ENCODE measurements at regions not wholly inside any gene's neighbourhood (a gene's known extent, or its start where the extent isn't known, plus 50 kb on each side); places are given as distances from the start of the nearest gene placed in this dataset.

- no peak overlapping the region for H3K4me3 Mint-ChIP-seq
- H3K27ac Mint-ChIP-seq: no peak overlapping the region
- peaks cover 55 to 79% of the 10 kb centered on the region in 2 donors for H3K27me3 Mint-ChIP-seq
- H3K4me1 Mint-ChIP-seq (ENCODE audit: low read depth in 2 of 2): peaks cover 0 to 1% of the 10 kb centered on the region in 2 donors
- peaks cover 6% of the 10 kb centered on the region for H3K36me3 Mint-ChIP-seq (ENCODE audit: insufficient read depth)
- no peaks in the 10 kb centered on the region for H3K9me3 Mint-ChIP-seq
- DNase-seq (no peak), ATAC-seq (replicated peaks) (no peak)
Observed at GRCh38 chr2:10964052-10964790, 52.5 kb downstream of the KCNF1 start.

DNA sequence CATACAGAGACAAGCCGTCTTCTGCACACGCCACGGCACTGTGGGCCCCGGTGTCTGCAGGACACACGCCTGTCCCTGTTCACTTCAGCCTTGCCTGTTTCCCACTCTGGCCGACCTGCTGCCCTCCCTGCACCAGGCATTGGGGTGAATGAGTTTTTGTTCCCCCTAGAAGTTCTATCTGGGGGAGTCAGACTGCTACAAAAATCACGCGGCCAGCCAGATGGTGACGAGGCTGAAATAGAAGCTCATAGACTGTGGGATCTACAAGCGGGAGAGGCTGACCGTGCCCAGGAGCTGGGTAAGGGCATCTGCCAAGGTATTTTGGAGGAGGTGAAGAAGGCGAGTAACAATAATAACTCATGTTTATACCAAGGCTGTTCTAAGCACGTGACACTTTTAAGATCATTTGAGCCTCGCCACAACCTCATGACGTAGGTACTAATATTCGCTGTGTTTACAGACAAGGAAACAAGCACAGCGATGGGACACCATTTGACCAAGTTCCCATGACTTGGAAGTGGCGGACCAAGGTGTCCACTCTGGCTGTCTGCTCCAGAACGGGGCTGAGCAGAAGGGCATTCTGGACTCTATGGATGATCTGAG lies 53.6 kb downstream of the KCNF1 start:
- DNase-seq (no peak), ATAC-seq (replicated peaks) (no peak)
- Mint-ChIP-seq H3K4me1 (ENCODE audit: low read depth in 2 of 2) (peaks cover 0 to 1% of the 10 kb centered on the region in 2 donors), H3K27ac (no peak overlapping the region), H3K4me3 (no peak overlapping the region), H3K36me3 (ENCODE audit: insufficient read depth) (peaks cover 4% of the 10 kb centered on the region), H3K9me3 (no peaks in the 10 kb centered on the region), H3K27me3 (peaks cover 66 to 91% of the 10 kb centered on the region in 2 donors)

DNA sequence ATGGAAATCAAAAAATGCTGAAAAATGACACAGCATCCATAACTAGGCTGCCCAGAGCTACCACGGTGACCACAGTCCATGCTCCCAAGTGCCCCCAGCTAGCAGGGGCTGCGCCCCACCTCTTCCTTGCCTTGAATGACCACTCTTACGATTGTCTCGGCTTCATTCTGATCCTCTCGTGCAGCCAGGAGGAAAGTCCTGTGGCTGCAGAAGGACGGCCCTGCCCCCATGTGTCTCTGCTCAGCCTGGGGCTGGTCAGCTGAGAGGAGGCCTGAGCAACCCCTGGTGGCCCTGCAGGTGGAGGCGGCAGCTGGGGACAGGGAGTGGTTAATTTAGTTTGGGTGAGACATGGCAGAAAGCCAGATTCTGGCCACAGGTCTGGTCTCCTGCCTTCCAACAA lies 54.3 kb downstream of the KCNF1 start:
- peaks cover 0 to 1% of the 10 kb centered on the region in 2 donors for H3K4me1 Mint-ChIP-seq (ENCODE audit: low read depth in 2 of 2)
- H3K36me3 Mint-ChIP-seq (ENCODE audit: insufficient read depth): peaks cover 4% of the 10 kb centered on the region
- no peak for ATAC-seq (replicated peaks)
- DNase-seq: no peak
- no peak overlapping the region for H3K4me3 Mint-ChIP-seq
- H3K9me3 Mint-ChIP-seq: no peaks in the 10 kb centered on the region
- peaks cover 71 to 98% of the 10 kb centered on the region in 2 donors for H3K27me3 Mint-ChIP-seq
- H3K27ac Mint-ChIP-seq: no peak overlapping the region

DNA sequence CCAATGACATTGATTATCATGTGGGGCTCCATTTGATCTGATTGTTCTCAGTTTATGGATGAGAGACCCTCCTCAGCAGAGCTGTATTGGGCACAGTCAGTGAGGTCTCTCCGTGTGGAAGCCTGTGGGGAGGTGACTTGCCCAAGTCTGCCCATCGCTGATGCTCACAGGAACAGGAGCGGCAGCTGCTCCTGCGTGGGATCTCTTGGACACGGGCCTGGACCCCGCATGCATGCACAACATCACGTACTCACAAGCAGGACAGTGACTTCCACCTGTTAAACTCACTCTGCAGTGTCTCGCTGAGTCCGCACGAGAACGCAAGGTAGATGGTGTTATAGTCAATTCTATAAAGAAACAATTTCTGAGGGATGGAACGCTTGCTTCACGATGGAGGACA lies 55.0 kb downstream of the KCNF1 start:
- H3K27me3 Mint-ChIP-seq: peaks cover 71 to 99% of the 10 kb centered on the region in 2 donors
- ATAC-seq (replicated peaks): no peak
- no peak overlapping the region for H3K4me3 Mint-ChIP-seq
- no peak overlapping the region for H3K27ac Mint-ChIP-seq
- peaks cover 4% of the 10 kb centered on the region for H3K36me3 Mint-ChIP-seq (ENCODE audit: insufficient read depth)
- no peaks in the 10 kb centered on the region for H3K9me3 Mint-ChIP-seq
- no peak for DNase-seq
- peaks cover 0 to 1% of the 10 kb centered on the region in 2 donors for H3K4me1 Mint-ChIP-seq (ENCODE audit: low read depth in 2 of 2)

GRCh38 chr2:10968176-10968575 lies 56.4 kb downstream of the KCNF1 start:
- H3K4me3 Mint-ChIP-seq: no peak overlapping the region
- peaks cover 0 to 1% of the 10 kb centered on the region in 2 donors for H3K4me1 Mint-ChIP-seq (ENCODE audit: low read depth in 2 of 2)
- H3K27ac Mint-ChIP-seq: no peak overlapping the region
- ATAC-seq (replicated peaks) (no peak), DNase-seq (no peak)
- H3K27me3 Mint-ChIP-seq: peaks cover 77 to 99% of the 10 kb centered on the region in 2 donors
- no peaks in the 10 kb centered on the region for H3K9me3 Mint-ChIP-seq
- peaks cover 4% of the 10 kb centered on the region for H3K36me3 Mint-ChIP-seq (ENCODE audit: insufficient read depth)

DNA sequence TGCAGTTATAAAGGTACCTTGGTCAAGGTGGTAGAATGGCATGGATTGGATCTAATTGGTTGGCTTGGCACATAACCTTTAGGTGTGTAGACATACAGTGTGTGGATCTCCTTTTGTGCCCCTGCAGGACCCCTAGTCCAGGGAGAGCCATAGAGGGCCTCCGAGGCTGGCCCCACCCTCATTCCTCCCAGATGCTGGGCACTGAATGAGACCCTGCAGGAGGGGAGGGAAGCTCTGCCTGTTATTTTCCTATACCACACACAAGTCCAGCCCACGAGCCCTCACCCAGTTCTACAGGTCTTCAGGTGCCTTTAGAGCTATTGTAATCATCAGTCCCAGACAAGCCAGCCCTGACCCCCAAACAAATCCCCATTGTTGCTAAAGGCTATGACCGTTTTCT lies 58.9 kb downstream of the KCNF1 start:
- no peak for ATAC-seq (replicated peaks)
- no peak for DNase-seq
- Mint-ChIP-seq H3K36me3 (ENCODE audit: insufficient read depth) (peaks cover 4% of the 10 kb centered on the region), H3K27ac (no peak overlapping the region), H3K4me1 (ENCODE audit: low read depth in 2 of 2) (no peaks in the 10 kb centered on the region), H3K4me3 (no peak overlapping the region), H3K27me3 (peaks cover 69 to 91% of the 10 kb centered on the region in 2 donors), H3K9me3 (no peaks in the 10 kb centered on the region)

DNA sequence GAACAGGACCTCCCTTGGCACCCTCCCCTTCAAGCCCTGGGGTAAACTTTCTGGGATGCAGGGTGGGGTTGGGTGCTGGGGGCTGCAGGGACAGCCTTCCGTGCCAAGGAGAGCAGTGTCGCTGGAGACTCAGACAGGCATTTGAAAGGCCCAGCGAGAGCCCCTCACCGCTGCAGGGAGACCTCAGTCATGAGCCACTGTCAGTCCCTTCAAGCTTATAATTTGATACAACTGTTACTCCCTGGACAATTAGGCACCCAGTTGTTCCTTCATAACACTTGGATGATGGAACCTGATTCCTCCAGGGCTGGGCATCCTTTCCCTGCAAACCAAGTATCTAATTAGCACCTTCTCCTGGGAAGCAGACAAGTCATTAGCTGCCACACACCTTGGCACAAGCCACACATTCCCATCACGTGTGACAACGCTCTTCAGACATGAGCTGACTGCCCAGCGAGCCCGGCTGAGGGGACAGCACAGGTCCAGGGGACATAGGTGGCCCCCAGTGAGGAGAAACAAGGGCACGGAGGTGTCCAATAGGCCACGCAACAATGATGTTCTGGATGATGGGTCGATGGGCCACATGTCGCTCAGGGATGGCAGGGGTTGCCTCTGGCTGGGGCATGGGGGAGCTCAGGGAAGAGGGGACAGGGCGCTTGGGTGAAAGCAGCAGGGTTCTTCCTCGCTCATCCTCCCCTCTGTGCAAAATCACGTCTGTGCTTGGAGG lies 59.6 kb downstream of the KCNF1 start:
- DNase-seq: no peak
- Mint-ChIP-seq H3K9me3 (no peaks in the 10 kb centered on the region), H3K4me3 (no peak overlapping the region), H3K27me3 (peaks cover 69 to 84% of the 10 kb centered on the region in 2 donors), H3K27ac (no peak overlapping the region), H3K4me1 (ENCODE audit: low read depth in 2 of 2) (no peaks in the 10 kb centered on the region), H3K36me3 (ENCODE audit: insufficient read depth) (peaks cover 4% of the 10 kb centered on the region)
- ATAC-seq (replicated peaks): no peak

- Mint-ChIP-seq H3K4me1 (ENCODE audit: low read depth in 2 of 2) (peaks cover 0 to under 1% of the 10 kb centered on the region in 2 donors), H3K9me3 (no peaks in the 10 kb centered on the region), H3K27ac (no peak overlapping the region), H3K36me3 (ENCODE audit: insufficient read depth) (peaks cover 4% of the 10 kb centered on the region), H3K4me3 (no peak overlapping the region), H3K27me3 (peaks cover 63 to 81% of the 10 kb centered on the region in 2 donors)
- no peak for ATAC-seq (replicated peaks)
- DNase-seq: no peak
Observed at GRCh38 chr2:10971888-10972260, 60.1 kb downstream of the KCNF1 start.

- H3K4me3 Mint-ChIP-seq: no peak overlapping the region
- ATAC-seq (replicated peaks) (no peak), DNase-seq (no peak)
- H3K9me3 Mint-ChIP-seq: no peaks in the 10 kb centered on the region
- H3K36me3 Mint-ChIP-seq (ENCODE audit: insufficient read depth): no peaks in the 10 kb centered on the region
- H3K27me3 Mint-ChIP-seq: peaks cover 58 to 77% of the 10 kb centered on the region in 2 donors
- peaks cover 0 to 4% of the 10 kb centered on the region in 2 donors for H3K4me1 Mint-ChIP-seq (ENCODE audit: low read depth in 2 of 2)
- no peak overlapping the region for H3K27ac Mint-ChIP-seq
Observed at GRCh38 chr2:10972683-10973433, 61.1 kb downstream of the KCNF1 start.

- H3K9me3 Mint-ChIP-seq: no peaks in the 10 kb centered on the region
- H3K36me3 Mint-ChIP-seq (ENCODE audit: insufficient read depth): no peaks in the 10 kb centered on the region
- H3K27me3 Mint-ChIP-seq: peaks cover 57 to 76% of the 10 kb centered on the region in 2 donors
- H3K4me1 Mint-ChIP-seq (ENCODE audit: low read depth in 2 of 2): peaks cover 0 to 4% of the 10 kb centered on the region in 2 donors
- H3K4me3 Mint-ChIP-seq: no peak overlapping the region
- H3K27ac Mint-ChIP-seq: no peak overlapping the region
- DNase-seq: no peak
- no peak for ATAC-seq (replicated peaks)
Observed at GRCh38 chr2:10973766-10974165, 62.0 kb downstream of the KCNF1 start.

DNA sequence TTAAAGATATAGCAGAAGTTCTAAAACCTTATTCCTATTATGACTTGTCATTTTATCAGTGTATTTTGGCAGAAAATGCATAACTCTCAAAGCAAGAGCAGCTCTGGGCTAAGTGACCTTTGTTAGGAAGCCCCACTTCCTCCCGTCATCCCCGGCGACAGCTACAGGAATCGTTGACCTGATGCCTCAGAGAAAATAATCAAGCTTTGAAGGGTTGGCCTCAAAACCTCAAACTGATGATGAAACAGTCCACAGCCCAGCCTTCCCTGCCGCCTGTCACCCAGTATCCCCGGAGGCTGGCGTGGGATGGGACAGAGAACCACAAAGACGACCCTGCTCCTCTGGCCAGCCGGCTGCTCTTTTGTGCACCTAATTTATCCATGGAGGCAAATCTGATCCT lies 65.3 kb downstream of the KCNF1 start:
- Mint-ChIP-seq H3K4me3 (no peak overlapping the region), H3K27ac (no peak overlapping the region), H3K9me3 (no peaks in the 10 kb centered on the region), H3K27me3 (peaks cover 42 to 63% of the 10 kb centered on the region in 2 donors), H3K36me3 (ENCODE audit: insufficient read depth) (no peaks in the 10 kb centered on the region), H3K4me1 (ENCODE audit: low read depth in 2 of 2) (peaks cover 0 to 4% of the 10 kb centered on the region in 2 donors)
- DNase-seq (no peak), ATAC-seq (replicated peaks) (no peak)

- no peaks in the 10 kb centered on the region for H3K36me3 Mint-ChIP-seq (ENCODE audit: insufficient read depth)
- H3K4me3 Mint-ChIP-seq: no peak overlapping the region
- no peak overlapping the region for H3K27ac Mint-ChIP-seq
- ATAC-seq (replicated peaks) (no peak), DNase-seq (no peak)
- H3K27me3 Mint-ChIP-seq: peaks cover 36 to 57% of the 10 kb centered on the region in 2 donors
- H3K9me3 Mint-ChIP-seq: no peaks in the 10 kb centered on the region
- H3K4me1 Mint-ChIP-seq (ENCODE audit: low read depth in 2 of 2): peaks cover 0 to 4% of the 10 kb centered on the region in 2 donors
Observed at GRCh38 chr2:10977621-10978020, 65.9 kb downstream of the KCNF1 start.

DNA sequence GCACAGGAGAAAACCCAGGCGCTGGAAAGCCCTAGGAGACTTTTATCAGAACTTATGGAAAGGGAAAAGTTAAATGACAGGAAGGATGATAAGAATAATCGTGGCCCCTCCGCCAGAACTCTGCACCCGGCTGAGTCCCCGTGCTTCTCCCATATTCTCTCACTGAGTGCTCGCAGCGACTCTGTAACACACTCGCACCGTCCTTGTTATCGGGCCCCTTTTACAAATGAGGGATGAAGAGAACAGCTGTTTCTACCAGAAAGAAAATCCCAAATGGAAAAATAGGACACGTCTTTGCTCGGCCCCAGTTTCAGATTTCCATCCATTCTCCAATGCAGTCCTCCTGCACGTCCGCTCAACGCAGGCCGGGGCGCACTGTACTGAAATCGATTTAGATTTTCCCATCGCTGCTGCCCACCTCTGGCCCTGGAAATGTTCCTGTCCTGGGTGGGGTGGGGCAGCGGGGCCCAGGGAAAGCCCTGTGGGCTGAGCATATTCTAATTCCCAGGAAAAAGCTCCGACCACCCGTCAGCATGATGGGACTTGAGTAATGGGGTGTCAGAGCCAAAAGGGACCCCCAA lies 66.4 kb downstream of the KCNF1 start:
- DNase-seq: no peak
- peaks cover 0 to 4% of the 10 kb centered on the region in 2 donors for H3K4me1 Mint-ChIP-seq (ENCODE audit: low read depth in 2 of 2)
- no peak overlapping the region for H3K27ac Mint-ChIP-seq
- peaks cover 31 to 52% of the 10 kb centered on the region in 2 donors for H3K27me3 Mint-ChIP-seq
- ATAC-seq (replicated peaks): no peak
- no peaks in the 10 kb centered on the region for H3K9me3 Mint-ChIP-seq
- H3K36me3 Mint-ChIP-seq (ENCODE audit: insufficient read depth): no peaks in the 10 kb centered on the region
- H3K4me3 Mint-ChIP-seq: no peak overlapping the region

Measured in effector memory CD8-positive, alpha-beta T cell (primary cell).